Bone marrow (tissue), 2 donors: ENCODE measurements at regions not wholly inside any gene's neighbourhood (a gene's known extent, or its start where the extent isn't known, plus 50 kb on each side); places are given as distances from the start of the nearest gene placed in this dataset.
"Not testable (repeated sequence)": the region's sequence is repeated elsewhere in the genome, so short reads cannot be mapped to it uniquely, and the experiment has no call there.

Experiments
- DNase-seq, 2 donors: peaks; one replicate each; lab custom pipeline; 2025; lab: John Stamatoyannopoulos, UW

DNA sequence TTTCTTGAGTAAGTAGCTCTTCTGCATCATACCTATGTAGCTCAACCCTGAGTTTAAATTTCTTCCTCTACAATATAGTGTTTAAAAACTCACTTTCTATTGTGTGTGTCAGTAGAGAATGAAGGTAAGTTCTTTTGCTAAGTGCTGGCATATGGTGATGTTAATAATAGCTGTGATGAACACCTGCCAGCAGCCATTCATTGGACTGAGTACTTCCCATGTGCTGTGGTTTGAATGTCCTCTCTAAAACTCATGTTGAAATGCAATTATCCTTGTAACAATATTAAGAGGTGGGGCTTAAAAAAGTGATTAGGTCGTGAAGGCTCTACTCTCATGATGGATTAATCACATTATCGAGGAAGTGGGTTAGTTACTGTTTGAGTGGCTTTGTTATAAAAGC lies 645.2 kb upstream of the RGMB start:
- no peak for DNase-seq

DNA sequence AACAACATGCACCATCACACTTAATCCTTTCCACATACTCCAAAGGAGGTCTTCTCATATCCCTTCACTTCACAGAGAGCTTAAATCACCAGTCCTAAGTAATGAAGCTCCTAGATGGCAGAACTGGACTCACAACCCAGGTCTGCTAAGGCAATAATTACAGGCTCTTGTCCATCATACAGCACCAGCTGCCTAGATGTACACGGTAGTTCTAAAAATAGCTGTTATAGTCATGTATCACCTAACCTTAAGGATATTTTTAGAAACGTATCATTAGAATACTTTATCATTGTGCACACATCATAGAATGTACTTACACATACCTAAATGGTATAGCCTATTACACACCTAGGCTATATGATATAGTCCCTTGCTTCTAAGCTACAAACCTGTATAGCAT lies 644.6 kb upstream of the RGMB start:
- no peak for DNase-seq

DNA sequence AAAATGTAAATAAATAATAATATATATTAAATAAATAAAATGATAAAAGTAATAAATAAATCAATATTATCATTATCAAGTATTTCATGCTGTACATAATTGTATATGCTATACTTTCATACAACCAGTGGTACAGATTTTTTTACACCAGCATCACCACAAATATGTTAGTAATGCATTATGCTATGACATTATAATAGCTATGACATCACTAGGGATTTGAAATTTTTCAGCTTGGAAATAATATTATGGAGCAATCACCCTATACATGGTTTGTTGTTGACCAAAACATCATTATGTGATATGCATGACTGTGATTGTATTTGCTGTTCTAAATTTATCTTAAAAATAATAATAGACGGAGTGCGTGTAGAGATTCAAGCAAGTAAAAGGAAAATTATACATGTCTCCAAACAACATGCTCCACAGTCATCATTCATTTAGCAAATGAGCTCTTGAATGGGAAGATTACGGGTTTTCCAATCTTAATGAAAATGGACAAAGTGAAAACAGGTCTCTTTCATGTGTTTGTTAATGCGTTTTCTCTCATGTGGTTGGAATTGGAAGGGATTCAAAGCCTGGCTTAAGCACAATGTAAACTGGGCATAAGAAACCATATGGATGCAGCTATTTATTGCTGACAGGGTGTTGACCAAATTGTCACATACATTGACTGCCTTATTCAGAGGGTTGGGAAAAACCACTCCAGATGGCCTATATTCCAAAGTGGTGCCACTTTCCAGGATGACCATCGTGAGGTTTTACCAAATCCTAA lies 643.0 kb upstream of the RGMB start:
- DNase-seq: no peak

DNA sequence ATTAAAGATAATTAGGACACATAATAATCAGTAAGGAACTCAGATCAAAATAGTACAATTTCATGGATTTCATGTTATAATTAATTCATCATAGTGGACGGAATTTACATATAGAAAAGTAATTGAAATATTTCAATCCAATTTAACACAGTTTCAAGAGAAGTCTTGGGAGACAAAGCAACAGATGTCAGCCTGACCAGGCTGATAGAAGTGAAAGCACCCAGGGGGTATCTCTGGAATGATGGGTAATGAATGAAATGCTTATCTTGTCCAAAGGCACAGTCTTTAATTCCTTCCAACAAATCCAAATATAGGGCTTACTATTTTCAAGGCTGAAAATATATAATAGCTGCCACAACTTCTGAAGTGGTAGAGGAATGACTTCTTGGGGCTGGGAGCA lies 629.3 kb upstream of the RGMB start:
- no peak for DNase-seq

DNA sequence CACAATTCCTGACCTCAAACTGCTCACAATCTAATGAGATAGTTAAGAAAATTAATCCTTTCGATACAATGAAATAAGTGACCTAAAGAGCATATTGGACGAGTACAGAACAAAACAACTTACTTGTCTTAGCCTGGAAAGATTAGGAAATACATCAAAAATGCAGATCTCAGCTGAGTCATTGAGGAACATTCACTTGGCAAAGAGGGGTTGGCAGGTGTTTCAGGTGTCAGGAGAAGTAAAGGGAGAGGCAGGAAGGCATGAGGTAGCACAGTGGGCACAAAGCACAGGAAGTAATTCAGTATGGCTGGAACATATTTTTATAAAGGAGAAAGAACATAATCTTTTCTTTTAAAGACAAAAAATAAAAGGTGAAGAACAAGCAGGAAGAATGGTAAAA lies 628.8 kb upstream of the RGMB start:
- DNase-seq: no peak

DNA sequence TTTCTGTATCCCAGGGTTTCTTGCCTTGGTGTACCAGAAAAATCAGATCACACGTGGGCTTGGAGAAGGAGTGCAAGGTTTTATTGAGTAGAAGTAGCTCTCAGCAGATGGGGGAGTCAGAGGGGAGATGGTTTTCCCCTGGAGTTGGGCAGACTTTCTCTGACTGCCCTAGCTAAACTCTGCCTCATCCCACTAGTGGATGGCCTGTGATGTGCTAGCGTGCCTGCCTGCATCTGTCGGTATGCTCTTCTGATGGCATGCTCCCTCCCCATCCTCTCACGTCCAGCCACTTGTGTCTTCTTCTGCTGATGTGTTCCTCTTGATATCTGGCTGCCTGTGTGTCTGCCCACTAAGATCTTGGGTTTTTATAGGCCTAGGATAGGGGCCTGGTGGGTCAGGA lies 616.1 kb upstream of the RGMB start:
- DNase-seq: no peak

DNA sequence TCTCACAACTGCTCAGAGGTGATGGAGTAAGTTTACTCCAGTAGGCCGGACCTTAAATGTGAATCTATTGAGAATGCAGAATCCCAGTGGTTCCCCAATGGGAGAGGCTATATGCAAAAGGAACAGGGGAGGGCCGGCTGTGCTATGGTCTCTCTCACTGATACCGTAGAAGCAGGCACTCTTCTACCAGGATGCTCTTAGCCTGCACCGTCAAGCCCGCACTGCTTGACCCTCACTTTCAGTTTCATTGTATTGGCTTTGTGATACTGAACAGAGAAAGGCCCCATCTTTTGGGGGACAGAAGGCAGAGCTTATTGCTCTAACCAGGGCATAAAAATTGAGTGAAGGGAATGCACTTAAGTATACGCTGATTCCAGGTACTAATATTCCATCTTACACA lies 615.0 kb upstream of the RGMB start:
- DNase-seq: no peak

DNA sequence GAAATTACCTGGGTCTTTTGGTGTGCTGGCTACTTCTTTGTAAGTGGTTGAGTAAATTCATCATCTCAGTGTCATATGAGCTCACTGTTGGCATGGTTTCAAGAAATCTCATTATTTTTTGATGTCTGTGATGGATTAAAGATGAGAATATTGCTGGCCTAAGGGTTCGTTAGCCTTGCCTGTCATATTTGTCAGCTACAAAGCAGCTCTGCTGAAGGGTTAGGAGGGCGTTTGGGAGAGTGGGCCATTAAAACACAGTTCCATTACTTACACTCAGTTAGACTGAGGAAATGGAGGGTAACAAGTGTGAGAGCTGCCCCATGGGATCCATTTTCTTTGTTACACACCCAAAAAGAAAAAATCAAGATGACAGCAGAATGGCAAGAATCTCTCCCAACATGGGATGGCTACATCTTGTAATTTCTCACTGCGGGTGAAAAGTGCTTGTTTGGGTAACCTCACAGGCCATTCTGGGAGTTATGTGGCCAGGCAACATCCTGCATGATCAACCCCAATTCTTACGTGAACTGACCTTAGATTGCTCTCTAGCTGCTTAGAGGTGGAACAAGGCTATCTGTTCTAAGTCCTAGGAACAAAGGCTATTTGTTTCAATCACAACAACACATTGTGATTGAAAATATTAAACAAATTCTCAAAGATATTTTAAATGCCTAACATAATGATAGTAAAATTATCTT lies 609.5 kb upstream of the RGMB start:
- DNase-seq: no peak

DNA sequence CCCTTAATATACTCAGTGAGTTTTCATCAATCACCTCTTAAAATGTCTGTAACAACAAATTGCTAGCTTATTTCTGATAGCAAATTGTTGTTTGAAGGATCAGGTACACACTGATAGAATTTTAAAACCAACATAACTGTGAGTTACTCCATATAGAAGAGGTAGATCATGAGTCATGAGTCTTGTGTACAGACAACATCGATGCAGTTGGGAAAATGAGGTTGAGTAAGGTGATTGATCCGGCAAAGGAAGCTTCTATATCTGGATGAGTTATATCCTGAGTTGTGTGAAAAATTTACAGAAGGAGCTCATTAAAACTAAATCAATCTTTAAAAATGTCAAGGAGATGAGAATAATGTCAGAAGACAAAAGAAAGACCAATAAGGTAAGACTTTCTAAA lies 604.6 kb upstream of the RGMB start:
- no peak for DNase-seq

DNA sequence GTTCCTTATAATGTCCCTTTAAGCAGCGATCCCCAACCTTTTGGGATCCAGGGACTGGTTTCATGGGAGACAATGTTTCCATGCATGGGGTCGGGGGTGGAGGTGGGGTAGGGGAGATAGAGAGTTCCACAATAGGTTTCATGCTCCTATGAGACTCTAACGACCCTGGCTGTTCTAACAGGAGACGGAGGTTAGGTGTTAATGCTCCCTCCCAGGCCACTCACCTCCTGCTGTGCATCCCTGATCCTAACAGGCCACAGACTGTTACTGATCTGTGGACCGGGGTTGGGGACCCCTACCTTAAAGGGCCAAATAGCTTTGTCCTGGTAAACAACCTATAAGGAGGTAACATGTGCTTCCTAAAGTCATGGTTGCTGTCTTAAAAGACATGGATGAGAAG lies 602.5 kb upstream of the RGMB start:
- DNase-seq: no peak

DNA sequence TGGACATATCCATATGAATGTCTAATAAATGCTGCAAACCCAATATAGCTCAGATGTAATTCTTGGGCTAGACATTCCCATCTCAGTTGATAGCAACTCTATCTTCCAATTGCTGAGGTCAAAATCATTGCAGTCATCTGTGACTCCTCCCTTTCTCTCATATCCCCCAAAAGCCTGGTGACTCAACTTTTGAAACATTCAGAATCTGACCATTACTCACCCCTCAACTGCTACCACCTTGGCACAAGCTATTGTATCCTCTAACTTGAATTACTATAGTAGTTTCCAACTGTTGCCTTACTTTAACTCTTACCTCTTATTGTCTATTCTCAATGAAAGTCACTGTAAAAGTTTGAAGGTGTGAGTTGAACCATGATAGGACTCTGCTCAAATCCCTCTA lies 600.1 kb upstream of the RGMB start:
- no peak for DNase-seq

DNA sequence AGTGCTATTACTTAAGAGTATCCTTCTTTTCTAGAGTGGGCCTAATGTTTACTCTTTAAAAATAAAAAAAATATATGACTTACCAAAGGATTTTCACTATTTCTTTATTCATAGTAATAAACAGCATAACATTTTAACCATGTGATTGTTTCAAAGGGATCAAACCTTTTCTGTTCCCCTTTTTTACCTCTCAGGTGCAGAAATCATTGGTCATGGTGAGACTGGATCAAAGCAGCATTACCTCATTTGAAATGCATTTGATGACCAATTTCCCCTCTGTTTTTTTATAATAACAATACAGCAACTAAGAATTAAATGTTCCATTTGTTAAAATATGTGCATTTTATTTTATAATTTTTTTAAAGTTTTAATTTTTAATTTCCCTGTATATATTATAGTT lies 598.0 kb upstream of the RGMB start:
- no peak for DNase-seq

DNA sequence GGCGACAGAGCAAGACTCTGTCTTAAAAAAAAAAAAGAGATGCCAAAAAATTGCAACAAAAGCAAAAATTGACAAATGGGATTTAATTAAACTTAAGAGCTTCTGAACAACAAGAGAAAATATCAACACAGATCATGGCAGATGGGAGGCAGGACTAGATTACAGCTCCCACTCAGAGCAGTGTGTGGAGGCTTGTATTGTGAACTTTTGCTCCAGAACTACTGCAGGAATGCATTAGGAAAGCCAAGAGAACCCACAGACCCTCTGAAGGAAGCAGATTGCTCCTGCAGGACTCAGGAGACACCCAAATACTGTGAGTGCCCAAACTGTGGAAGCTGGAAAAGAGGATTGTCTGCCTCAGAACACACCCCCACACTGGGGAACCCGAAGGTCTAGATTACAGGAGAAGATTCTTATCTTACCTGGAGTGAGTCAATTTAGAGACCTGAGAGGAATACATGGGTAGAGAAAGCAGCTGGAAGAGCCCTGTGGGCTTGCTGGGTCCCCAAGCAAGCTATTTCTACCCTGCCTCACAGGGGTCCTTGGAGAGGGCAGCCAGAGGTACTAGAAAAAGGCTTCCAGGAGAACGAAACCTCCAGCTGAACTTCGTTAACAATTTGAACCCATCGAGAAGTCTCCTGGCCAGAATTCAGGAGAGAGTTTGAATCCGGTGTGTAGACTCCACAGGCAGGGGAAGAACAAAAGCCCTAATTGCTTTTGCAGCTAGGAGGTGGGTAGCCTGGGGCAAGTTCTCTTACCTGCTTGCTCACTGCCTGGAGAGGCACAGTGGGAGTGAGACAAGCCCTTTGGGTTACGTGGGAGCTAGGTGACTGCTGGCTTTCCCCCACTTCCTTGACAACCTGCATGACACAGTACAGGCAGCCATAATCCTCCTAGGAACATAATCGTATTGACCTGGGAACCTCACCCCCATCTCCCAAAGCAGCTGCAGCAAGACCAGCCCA lies 593.4 kb upstream of the RGMB start:
- no peak for DNase-seq

DNA sequence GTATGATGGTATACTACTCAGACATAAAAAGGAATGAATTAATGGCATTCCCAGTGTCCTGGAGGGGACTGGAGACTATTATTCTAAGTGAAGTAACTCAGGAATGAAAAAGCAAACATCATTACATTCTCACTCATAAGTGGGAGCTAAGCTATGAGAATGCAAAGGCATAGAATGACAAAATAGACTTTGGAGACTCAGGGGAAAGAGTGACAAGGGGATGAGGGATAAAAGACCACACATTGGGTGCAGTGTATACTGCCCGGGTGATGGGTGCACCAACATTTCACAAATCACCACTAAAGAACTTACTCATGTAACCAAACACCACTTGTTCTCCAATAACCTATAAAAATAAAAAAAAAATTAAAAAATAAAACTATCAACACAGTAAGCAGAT lies 587.3 kb upstream of the RGMB start:
- no peak for DNase-seq

DNA sequence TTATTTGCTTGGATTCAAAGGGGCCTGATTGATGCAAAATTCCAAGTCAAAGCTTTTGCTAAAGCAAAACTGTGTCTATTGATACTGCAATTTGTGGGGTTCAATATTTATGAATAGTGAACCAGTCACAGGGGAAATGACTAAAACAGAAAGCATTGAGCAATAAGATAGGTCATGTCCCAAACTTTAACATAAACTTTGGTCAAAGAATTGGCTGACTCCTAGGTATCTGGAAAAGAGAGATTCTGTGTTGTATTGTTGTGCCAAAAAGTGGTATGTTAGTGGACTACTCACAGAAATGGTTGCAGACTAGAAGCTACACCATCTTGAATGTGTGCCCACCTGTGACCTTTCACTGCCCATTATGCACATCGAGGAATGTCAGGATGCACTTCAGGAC lies 585.5 kb upstream of the RGMB start:
- no peak for DNase-seq

DNA sequence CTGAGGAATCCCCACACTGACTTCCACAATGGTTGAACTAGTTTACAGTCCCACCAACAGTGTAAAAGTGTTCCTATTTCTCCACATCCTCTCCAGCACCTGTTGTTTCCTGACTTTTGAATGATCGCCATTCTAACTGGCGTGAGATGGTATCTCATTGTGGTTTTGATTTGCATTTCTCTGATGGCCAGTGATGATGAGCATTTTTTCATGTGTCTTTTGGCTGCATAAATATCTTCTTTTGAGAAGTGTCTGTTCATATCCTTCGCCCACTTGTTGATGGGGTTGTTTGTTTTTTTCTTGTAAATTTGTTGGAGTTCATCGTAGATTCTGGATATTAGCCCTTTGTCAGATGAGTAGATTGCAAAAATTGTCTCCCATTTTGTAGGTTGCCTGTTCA lies 583.1 kb upstream of the RGMB start:
- DNase-seq: not testable (repeated sequence)

DNA sequence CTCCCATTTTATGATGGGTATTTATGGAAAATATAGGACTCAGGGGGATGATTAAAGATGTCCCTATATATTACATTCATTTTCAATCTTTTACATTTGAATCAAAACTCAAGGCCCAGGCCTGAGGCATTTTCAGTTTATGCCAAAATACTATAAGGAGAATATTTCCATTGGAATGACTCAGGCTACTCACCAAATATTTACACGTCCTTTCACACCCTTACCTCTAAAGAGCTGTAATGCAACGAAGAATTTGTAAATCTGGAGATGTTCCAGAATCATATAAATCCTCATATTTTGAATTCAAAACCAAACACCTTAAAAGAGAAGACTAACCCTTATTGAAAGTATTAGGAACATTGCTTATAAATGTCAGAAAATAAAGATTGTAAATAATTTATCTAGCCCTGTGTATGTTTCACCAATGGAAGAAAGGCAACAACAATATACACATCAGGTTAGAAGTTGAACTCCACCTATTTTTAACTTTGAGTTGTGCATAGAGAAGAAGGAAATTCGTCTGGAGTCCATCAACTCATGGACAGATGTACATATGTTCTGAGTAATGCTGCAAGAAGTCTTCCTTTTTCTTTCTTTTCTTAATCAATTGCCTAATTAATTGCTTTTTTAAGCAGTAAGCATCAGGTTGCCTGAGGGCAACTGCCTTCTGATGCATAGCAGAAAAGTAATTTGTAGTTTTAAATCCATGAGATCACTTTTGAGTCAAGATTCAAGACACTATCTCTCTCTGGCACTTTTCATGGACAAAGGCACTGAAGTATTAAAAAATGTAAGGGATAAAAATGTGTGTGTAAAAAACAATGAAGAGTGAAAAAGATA lies 579.3 kb upstream of the RGMB start:
- DNase-seq: no peak

DNA sequence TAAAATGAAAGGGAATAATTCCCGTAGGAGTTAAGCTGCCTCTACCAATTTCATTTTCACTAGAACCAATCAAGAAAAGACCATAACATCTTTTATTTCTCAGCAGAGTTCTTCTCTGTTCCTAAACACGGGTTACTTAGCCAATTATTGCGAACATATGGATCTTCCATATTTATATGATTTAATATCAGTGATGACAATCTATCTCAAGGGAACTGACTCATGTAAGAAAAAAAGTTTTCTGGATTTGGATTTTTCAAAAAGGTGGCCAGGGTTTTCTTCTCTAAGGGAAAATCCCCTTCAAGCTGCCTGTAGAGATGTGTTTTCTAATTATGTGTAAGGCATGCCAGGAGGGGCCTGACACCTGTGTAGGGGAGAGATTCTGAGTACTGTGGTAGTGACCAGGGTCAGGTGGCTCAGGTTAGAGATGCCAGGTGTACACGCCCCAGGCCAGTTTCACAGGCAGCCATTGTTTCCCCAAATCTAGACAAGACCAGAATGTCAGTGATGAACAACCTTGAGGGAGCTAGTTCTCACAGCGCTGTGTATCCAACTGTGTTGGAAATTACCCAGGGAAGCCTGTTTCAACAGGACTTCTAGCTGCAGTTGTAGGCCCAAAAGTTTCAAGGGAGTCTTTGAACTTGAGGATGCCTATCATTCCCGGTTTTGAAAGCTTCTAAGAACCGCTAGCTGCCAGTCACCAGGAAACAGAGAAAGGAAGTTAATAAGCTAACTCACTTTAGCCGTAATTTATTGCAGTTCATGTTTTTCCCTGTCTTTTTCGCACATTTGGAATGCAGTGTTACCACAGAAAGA lies 572.5 kb upstream of the RGMB start:
- DNase-seq: no peak

DNA sequence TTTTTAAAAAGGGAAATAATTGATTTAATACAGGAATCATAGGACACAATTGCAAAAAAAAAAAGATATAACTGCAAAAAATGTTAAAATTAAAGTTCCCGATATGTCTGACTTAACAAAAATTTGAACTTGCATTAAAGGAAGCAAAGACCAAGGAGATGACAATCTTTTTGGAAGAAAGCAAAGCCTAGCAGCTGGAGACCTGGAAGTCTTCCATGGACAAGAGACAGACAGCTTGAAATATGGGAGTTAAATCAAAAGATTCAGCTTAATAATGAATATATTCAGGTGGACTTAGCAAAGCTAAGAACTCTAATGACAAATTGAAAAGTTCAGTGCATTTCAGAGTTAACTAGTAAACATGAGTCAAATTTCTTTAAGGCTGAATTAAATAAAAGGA lies 568.7 kb upstream of the RGMB start:
- DNase-seq: no peak

DNA sequence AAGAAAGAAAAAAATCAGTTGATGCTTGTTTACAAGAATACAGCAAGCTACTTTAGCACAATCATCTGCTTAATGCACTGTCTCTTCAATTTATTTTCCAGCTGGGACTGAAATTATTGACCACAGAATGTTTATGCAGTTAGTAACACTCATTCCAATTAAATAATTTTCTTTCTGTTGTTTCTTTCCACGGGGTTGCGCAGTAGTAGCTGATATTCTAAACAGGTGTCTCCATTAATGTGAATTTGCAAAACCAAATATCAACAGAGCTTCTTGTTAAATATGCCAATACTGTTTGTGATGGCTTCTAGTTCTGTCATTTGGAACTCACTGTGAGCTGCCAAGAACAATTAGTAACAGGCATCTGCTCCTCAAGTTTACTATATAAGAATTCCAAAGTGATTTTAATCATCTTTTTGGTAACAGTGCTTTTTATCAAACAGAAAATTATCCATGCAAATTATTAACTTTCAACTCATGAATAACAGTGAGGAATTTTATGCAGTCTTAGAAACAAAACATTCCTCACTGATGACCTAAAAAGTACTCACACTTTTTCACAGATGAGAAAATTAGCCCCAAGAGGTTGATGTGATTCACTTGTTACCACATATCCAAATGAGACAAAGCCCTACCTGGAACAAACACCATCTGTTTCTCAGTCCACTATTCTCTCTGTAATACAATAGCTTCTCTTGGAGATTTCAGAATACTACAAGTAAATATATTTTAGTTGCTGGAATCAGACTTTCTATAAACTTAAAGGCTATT lies 567.6 kb upstream of the RGMB start:
- no peak for DNase-seq
